DND-41 (cell line): ENCODE measurements at regions not wholly inside any gene's neighbourhood (a gene's known extent, or its start where the extent isn't known, plus 50 kb on each side); places are given as distances from the start of the nearest gene placed in this dataset.

Experiments used
- ATAC-seq: fragments of 200-7000 bp; cut with Tn5 transposase; 3 replicates; pipeline ENCODE4 v1.9.1; 2021; ENCODE audit warnings: low read depth; ENCODE audit not compliant: insufficient read depth
- DNase-seq: peaks from one replicate; pipeline ENCODE4 v3.0.0-alpha.2; 2020
- H2AFZ ChIP-seq: 2 replicates; pipeline ENCODE4 v1.6.0; 2012; ENCODE audit warnings: low read depth, low read length
- H3K27ac ChIP-seq: 2 replicates; pipeline ENCODE4 v1.5.1; 2012; ENCODE audit warnings: low read length, inconsistent platforms
- H3K27me3 ChIP-seq: fragments of 200-600 bp; sonication (generic); 2 replicates; pipeline ENCODE4 v1.6.0; 2012; ENCODE audit warnings: low read length, mild to moderate bottlenecking, inconsistent platforms; ENCODE audit not compliant: insufficient read depth, poor library complexity
- H3K36me3 ChIP-seq: 2 replicates; pipeline ENCODE4 v1.5.1; 2012; ENCODE audit warnings: low read length, inconsistent platforms; ENCODE audit not compliant: insufficient read depth
- H3K4me1 ChIP-seq: 2 replicates; pipeline ENCODE4 v1.5.1; 2012; ENCODE audit warnings: mild to moderate bottlenecking, low read length; ENCODE audit not compliant: insufficient read depth
- H3K4me2 ChIP-seq: 2 replicates; pipeline ENCODE4 v1.6.0; 2012; ENCODE audit warnings: mild to moderate bottlenecking, moderate library complexity, low read length, inconsistent platforms; ENCODE audit not compliant: insufficient read depth
- H3K4me3 ChIP-seq, 2 experiments: fragments of 200-600 bp in 1 of 2; shearing (Covaris generic) in 1 of 2; 2 replicates each; pipeline ENCODE4 v1.5.1; 2012 to 2016; ENCODE audit warnings: inconsistent platforms in 2 of 2, low read length in 2 of 2, mild to moderate bottlenecking in 2 of 2, low read depth in 1 of 2, moderate library complexity in 1 of 2
- H3K79me2 ChIP-seq: 2 replicates; pipeline ENCODE4 v1.6.0; 2012; ENCODE audit warnings: low read length, inconsistent platforms; ENCODE audit not compliant: insufficient read depth
- H3K9ac ChIP-seq: 2 replicates; pipeline ENCODE4 v1.6.0; 2012; ENCODE audit warnings: low read depth, mild to moderate bottlenecking, inconsistent platforms, low read length, moderate library complexity
- H3K9me3 ChIP-seq: 2 replicates; pipeline ENCODE4 v1.5.1; 2012; ENCODE audit warnings: low read length, moderate library complexity, mild to moderate bottlenecking, inconsistent platforms; ENCODE audit not compliant: insufficient read depth, severe bottlenecking
- H4K20me1 ChIP-seq: 2 replicates; pipeline ENCODE4 v1.6.0; 2012; ENCODE audit warnings: low read length; ENCODE audit not compliant: insufficient read depth
- CTCF ChIP-seq: IDR thresholded peaks from 2 replicates; pipeline ENCODE4 v1.5.1; 2012; ENCODE audit warnings: borderline replicate concordance, low read length, moderate library complexity, mild to moderate bottlenecking; ENCODE audit not compliant: poor library complexity, severe bottlenecking; ENCODE audit errors: extremely low read depth
- EZH2 ChIP-seq: IDR thresholded peaks from 3 replicates; pipeline ENCODE4 v1.6.1; 2012; ENCODE audit warnings: borderline replicate concordance, low read depth, mild to moderate bottlenecking, moderate library complexity, low read length, inconsistent platforms; ENCODE audit not compliant: severe bottlenecking

- ATAC-seq: no peak
Observed at GRCh38 chr2:195443926-195444325, 213.1 kb upstream of the SLC39A10 start.

GRCh38 chr2:195442458-195443175, 214.4 kb upstream of the SLC39A10 start:
- no peak for ATAC-seq

More at GRCh38 chr2:195443926-195444325, 213.1 kb upstream of the SLC39A10 start:
- H3K4me3 ChIP-seq: no peak overlapping the region
- no peak overlapping the region for H3K9ac ChIP-seq
- H3K9me3 ChIP-seq: peaks cover 32% of the 10 kb centered on the region
- DNase-seq: no peak
- H3K27me3 ChIP-seq: no peaks in the 10 kb centered on the region
- no peak overlapping the region for H3K27ac ChIP-seq
- peaks cover 12% of the 10 kb centered on the region for H3K36me3 ChIP-seq
- no peaks in the 10 kb centered on the region for H3K79me2 ChIP-seq
- peaks cover 12% of the 10 kb centered on the region for H3K4me1 ChIP-seq
- TF ChIP-seq CTCF: no peak
- H3K4me2 ChIP-seq: no peak overlapping the region
- H2AFZ ChIP-seq: no peak overlapping the region
- H4K20me1 ChIP-seq: no peaks in the 10 kb centered on the region

GRCh38 chr2:195438692-195439091, 218.3 kb upstream of the SLC39A10 start:
- Histone ChIP-seq H3K36me3 (peaks cover 12% of the 10 kb centered on the region), H3K9ac (no peak overlapping the region), H3K9me3 (peaks cover 35% of the 10 kb centered on the region), H3K27ac (no peak overlapping the region), H4K20me1 (no peaks in the 10 kb centered on the region), H3K27me3 (no peaks in the 10 kb centered on the region), H2AFZ (no peak overlapping the region), H3K4me3 (no peak overlapping the region), H3K79me2 (no peaks in the 10 kb centered on the region), H3K4me1 (no peaks in the 10 kb centered on the region), H3K4me2 (no peak overlapping the region)
- no peak for TF ChIP-seq EZH2
- no peak for TF ChIP-seq CTCF
- DNase-seq: no peak
- peak; percentile 30; the same call in 1 of the 3 replicates for ATAC-seq

More at GRCh38 chr2:195442458-195443175, 214.4 kb upstream of the SLC39A10 start:
- TF ChIP-seq CTCF (no peak), EZH2 (no peak)
- H3K4me2 ChIP-seq: no peak overlapping the region
- no peak overlapping the region for H3K4me3 ChIP-seq
- no peaks in the 10 kb centered on the region for H3K79me2 ChIP-seq
- no peaks in the 10 kb centered on the region for H3K27me3 ChIP-seq
- peaks cover 32% of the 10 kb centered on the region for H3K9me3 ChIP-seq
- H3K9ac ChIP-seq: no peak overlapping the region
- no peaks in the 10 kb centered on the region for H3K4me1 ChIP-seq
- no peaks in the 10 kb centered on the region for H4K20me1 ChIP-seq
- H2AFZ ChIP-seq: no peak overlapping the region
- DNase-seq: no peak
- peaks cover 12% of the 10 kb centered on the region for H3K36me3 ChIP-seq
- no peak overlapping the region for H3K27ac ChIP-seq
